ENCODE measurements at regions not wholly inside any gene's neighbourhood (a gene's known extent, or its start where the extent isn't known, plus 50 kb on each side); places are given as distances from the start of the nearest gene placed in this dataset.

- Histone ChIP-seq H2BK5ac (ENCODE audit: low read depth, low read length, poor library complexity, severe bottlenecking) (no peak overlapping the region), H3K18ac (ENCODE audit: low read depth in 1 of 2, low read length in 2 of 2) (no peak overlapping the region), H3K79me1 (replicated peaks; ENCODE audit: low read length, poor library complexity, severe bottlenecking) (no peaks in the 10 kb centered on the region), H3K4me3 (ENCODE audit: insufficient read depth in 1 of 2, low read depth in 1 of 2, low read length in 2 of 2) (no peak overlapping the region), H3K27ac (ENCODE audit: low read length, poor library complexity, severe bottlenecking) (no peak overlapping the region), H2BK15ac (ENCODE audit: low read depth, poor library complexity, severe bottlenecking) (no peak overlapping the region), H2BK12ac (ENCODE audit: low read length in 2 of 2) (no peak overlapping the region), H3K23ac (ENCODE audit: low read length in 2 of 2) (no peak overlapping the region), H3K4ac (ENCODE audit: low read depth in 1 of 2, low read length in 2 of 2) (no peak overlapping the region), H3K27me3 (ENCODE audit: control insufficient read depth in 1 of 2, insufficient read depth in 1 of 2, low read length in 2 of 2) (no peaks in the 10 kb centered on the region), H3K36me3 (ENCODE audit: control insufficient read depth in 1 of 2, insufficient read depth in 2 of 2, low read depth in 1 of 2, low read length in 2 of 2) (no peaks in the 10 kb centered on the region), H3K4me1 (ENCODE audit: control insufficient read depth, insufficient read depth, low read depth, low read length) (no peaks in the 10 kb centered on the region), H2AFZ (ENCODE audit: low read depth, low read length) (no peak overlapping the region), H4K8ac (ENCODE audit: low read length) (no peak overlapping the region), H3K9me3 (ENCODE audit: control insufficient read depth, low read length) (peaks cover 6% of the 10 kb centered on the region), H2AK5ac (ENCODE audit: low read length, severe bottlenecking) (no peak overlapping the region), H3K14ac (ENCODE audit: low read length in 2 of 2) (no peak overlapping the region), H4K91ac (ENCODE audit: low read length) (no peak overlapping the region), H3K4me2 (ENCODE audit: low read length, poor library complexity, severe bottlenecking) (no peak overlapping the region), H2BK120ac (ENCODE audit: low read depth, low read length) (no peak overlapping the region), H3K9ac (ENCODE audit: low read length) (no peak overlapping the region)
- no peak for DNase-seq
- WGBS = 77% methylated on average over 5 of the region's 9 CpGs
Observed at GRCh38 chr4:34953145-34953799, 1291.0 kb downstream of the ARAP2 start.

- H3K4me2 ChIP-seq (ENCODE audit: low read length, poor library complexity, severe bottlenecking) = no peak overlapping the region
- no peaks in the 10 kb centered on the region for H3K79me1 ChIP-seq (replicated peaks; ENCODE audit: low read length, poor library complexity, severe bottlenecking)
- no peak overlapping the region for H2BK120ac ChIP-seq (ENCODE audit: low read depth, low read length)
- no peaks in the 10 kb centered on the region for H3K27me3 ChIP-seq (ENCODE audit: control insufficient read depth in 1 of 2, insufficient read depth in 1 of 2, low read length in 2 of 2)
- WGBS = no CpG with 5 or more reads among the region's 2 CpGs
- no peak for DNase-seq
- no peak overlapping the region for H2AFZ ChIP-seq (ENCODE audit: low read depth, low read length)
- no peak overlapping the region for H3K23ac ChIP-seq (ENCODE audit: low read length in 2 of 2)
- H3K36me3 ChIP-seq (ENCODE audit: control insufficient read depth in 1 of 2, insufficient read depth in 2 of 2, low read depth in 1 of 2, low read length in 2 of 2) = no peaks in the 10 kb centered on the region
- H3K9me3 ChIP-seq (ENCODE audit: control insufficient read depth, low read length) = no peaks in the 10 kb centered on the region
- no peak overlapping the region for H4K91ac ChIP-seq (ENCODE audit: low read length)
- no peak overlapping the region for H4K8ac ChIP-seq (ENCODE audit: low read length)
- H3K14ac ChIP-seq (ENCODE audit: low read length in 2 of 2) = no peak overlapping the region
- no peaks in the 10 kb centered on the region for H3K4me1 ChIP-seq (ENCODE audit: control insufficient read depth, insufficient read depth, low read depth, low read length)
- H3K27ac ChIP-seq (ENCODE audit: low read length, poor library complexity, severe bottlenecking) = no peak overlapping the region
- H2BK12ac ChIP-seq (ENCODE audit: low read length in 2 of 2) = no peak overlapping the region
- no peak overlapping the region for H2BK15ac ChIP-seq (ENCODE audit: low read depth, poor library complexity, severe bottlenecking)
- H2BK5ac ChIP-seq (ENCODE audit: low read depth, low read length, poor library complexity, severe bottlenecking) = no peak overlapping the region
- no peak overlapping the region for H2AK5ac ChIP-seq (ENCODE audit: low read length, severe bottlenecking)
- H3K4ac ChIP-seq (ENCODE audit: low read depth in 1 of 2, low read length in 2 of 2) = no peak overlapping the region
- no peak overlapping the region for H3K9ac ChIP-seq (ENCODE audit: low read length)
- H3K18ac ChIP-seq (ENCODE audit: low read depth in 1 of 2, low read length in 2 of 2) = no peak overlapping the region
- H3K4me3 ChIP-seq (ENCODE audit: insufficient read depth in 1 of 2, low read depth in 1 of 2, low read length in 2 of 2) = no peak overlapping the region
Observed at GRCh38 chr4:34964613-34965012, 1279.7 kb downstream of the ARAP2 start.

GRCh38 chr4:34972189-34972588, 1272.1 kb downstream of the ARAP2 start:
- Histone ChIP-seq H3K27me3 (ENCODE audit: control insufficient read depth in 1 of 2, insufficient read depth in 1 of 2, low read length in 2 of 2) (no peaks in the 10 kb centered on the region), H2BK12ac (ENCODE audit: low read length in 2 of 2) (no peak overlapping the region), H3K23ac (ENCODE audit: low read length in 2 of 2) (no peak overlapping the region), H3K4me1 (ENCODE audit: control insufficient read depth, insufficient read depth, low read depth, low read length) (no peaks in the 10 kb centered on the region), H3K14ac (ENCODE audit: low read length in 2 of 2) (no peak overlapping the region), H3K4me2 (ENCODE audit: low read length, poor library complexity, severe bottlenecking) (no peak overlapping the region), H3K27ac (ENCODE audit: low read length, poor library complexity, severe bottlenecking) (no peak overlapping the region), H2AFZ (ENCODE audit: low read depth, low read length) (no peak overlapping the region), H3K79me1 (replicated peaks; ENCODE audit: low read length, poor library complexity, severe bottlenecking) (no peaks in the 10 kb centered on the region), H3K9ac (ENCODE audit: low read length) (no peak overlapping the region), H4K91ac (ENCODE audit: low read length) (no peak overlapping the region), H3K18ac (ENCODE audit: low read depth in 1 of 2, low read length in 2 of 2) (no peak overlapping the region), H3K9me3 (ENCODE audit: control insufficient read depth, low read length) (no peaks in the 10 kb centered on the region), H2BK5ac (ENCODE audit: low read depth, low read length, poor library complexity, severe bottlenecking) (no peak overlapping the region), H3K36me3 (ENCODE audit: control insufficient read depth in 1 of 2, insufficient read depth in 2 of 2, low read depth in 1 of 2, low read length in 2 of 2) (no peaks in the 10 kb centered on the region), H2AK5ac (ENCODE audit: low read length, severe bottlenecking) (no peak overlapping the region), H2BK15ac (ENCODE audit: low read depth, poor library complexity, severe bottlenecking) (no peak overlapping the region), H3K4ac (ENCODE audit: low read depth in 1 of 2, low read length in 2 of 2) (no peak overlapping the region), H3K4me3 (ENCODE audit: insufficient read depth in 1 of 2, low read depth in 1 of 2, low read length in 2 of 2) (no peak overlapping the region), H2BK120ac (ENCODE audit: low read depth, low read length) (no peak overlapping the region), H4K8ac (ENCODE audit: low read length) (no peak overlapping the region)
- WGBS = 91% methylated on average over 3 of the region's 3 CpGs
- DNase-seq = no peak

- Histone ChIP-seq H4K91ac (ENCODE audit: low read length) (no peak overlapping the region), H3K4ac (ENCODE audit: low read depth in 1 of 2, low read length in 2 of 2) (no peak overlapping the region), H2BK5ac (ENCODE audit: low read depth, low read length, poor library complexity, severe bottlenecking) (no peak overlapping the region), H2BK12ac (ENCODE audit: low read length in 2 of 2) (no peak overlapping the region), H3K9me3 (ENCODE audit: control insufficient read depth, low read length) (no peaks in the 10 kb centered on the region), H2BK15ac (ENCODE audit: low read depth, poor library complexity, severe bottlenecking) (no peak overlapping the region), H3K27ac (ENCODE audit: low read length, poor library complexity, severe bottlenecking) (no peak overlapping the region), H2AFZ (ENCODE audit: low read depth, low read length) (no peak overlapping the region), H3K4me1 (ENCODE audit: control insufficient read depth, insufficient read depth, low read depth, low read length) (no peaks in the 10 kb centered on the region), H3K4me2 (ENCODE audit: low read length, poor library complexity, severe bottlenecking) (no peak overlapping the region), H3K9ac (ENCODE audit: low read length) (no peak overlapping the region), H2AK5ac (ENCODE audit: low read length, severe bottlenecking) (no peak overlapping the region), H3K79me1 (replicated peaks; ENCODE audit: low read length, poor library complexity, severe bottlenecking) (no peaks in the 10 kb centered on the region), H3K18ac (ENCODE audit: low read depth in 1 of 2, low read length in 2 of 2) (no peak overlapping the region), H3K4me3 (ENCODE audit: insufficient read depth in 1 of 2, low read depth in 1 of 2, low read length in 2 of 2) (no peak overlapping the region), H3K27me3 (ENCODE audit: control insufficient read depth in 1 of 2, insufficient read depth in 1 of 2, low read length in 2 of 2) (no peaks in the 10 kb centered on the region), H3K14ac (ENCODE audit: low read length in 2 of 2) (no peak overlapping the region), H2BK120ac (ENCODE audit: low read depth, low read length) (no peak overlapping the region), H3K23ac (ENCODE audit: low read length in 2 of 2) (no peak overlapping the region), H3K36me3 (ENCODE audit: control insufficient read depth in 1 of 2, insufficient read depth in 2 of 2, low read depth in 1 of 2, low read length in 2 of 2) (no peaks in the 10 kb centered on the region), H4K8ac (ENCODE audit: low read length) (no peak overlapping the region)
- DNase-seq = no peak
- WGBS = 100% methylated on average over 1 of the region's 3 CpGs
Observed at GRCh38 chr4:34973650-34974312, 1270.5 kb downstream of the ARAP2 start.
